Heart right ventricle (tissue), 16 donors: ENCODE measurements at regions not wholly inside any gene's neighbourhood (a gene's known extent, or its start where the extent isn't known, plus 50 kb on each side); places are given as distances from the start of the nearest gene placed in this dataset.

Experiments
- ATAC-seq, 8 donors: fragments of 200-7000 bp; cut with Tn5 transposase; one replicate each; pipeline ENCODE4 v1.9.1; 2020; ENCODE audit warnings: mild to moderate bottlenecking in 8 of 8, moderate library complexity in 8 of 8, moderate number of reproducible peaks in 1 of 8
- DNase-seq, 2 donors: peaks; one replicate each; pipeline ENCODE4 v3.0.0-alpha.2; 2020
- H3K27ac ChIP-seq, 10 donors: fragments of 200-600 bp; sonication (generic) in 2 of 10; one replicate each; pipeline versions ENCODE4 v1.5.0 to v1.8.0; 2020 to 2022; ENCODE audit warnings: mild to moderate bottlenecking in 3 of 10
- H3K27me3 ChIP-seq, 7 donors: fragments of 200-600 bp; one replicate each; pipeline ENCODE4 v1.8.0; 2021 to 2022; ENCODE audit warnings: mild to moderate bottlenecking in 2 of 7
- H3K36me3 ChIP-seq, 9 donors: fragments of 200-600 bp; sonication (generic) in 1 of 9; one replicate each; pipeline versions ENCODE4 v1.5.0 to v1.8.0; 2020 to 2022; ENCODE audit warnings: mild to moderate bottlenecking in 2 of 9
- H3K4me1 ChIP-seq, 9 donors: fragments of 200-600 bp; sonication (generic) in 1 of 9; one replicate each; pipeline versions ENCODE4 v1.5.0 to v1.8.0; 2020 to 2022; ENCODE audit warnings: mild to moderate bottlenecking in 4 of 9
- H3K4me3 ChIP-seq, 10 donors: fragments of 200-600 bp; sonication (generic) in 2 of 10; one replicate each; pipeline versions ENCODE4 v1.5.0 to v1.8.0; 2020 to 2022; ENCODE audit warnings: mild to moderate bottlenecking in 7 of 10, moderate library complexity in 2 of 10
- H3K9me3 ChIP-seq, 11 donors: fragments of 200-600 bp in 10 of 11; sonication (generic) in 2 of 11; one replicate each; pipeline versions ENCODE4 v1.5.0 to v1.8.0; 2013 to 2022; ENCODE audit warnings: mild to moderate bottlenecking in 2 of 11, control low read depth in 1 of 11, moderate library complexity in 1 of 11
- CTCF ChIP-seq, 9 donors: fragments of 200-600 bp; sonication (generic) in 2 of 9; IDR thresholded peaks; one replicate each; pipeline versions ENCODE4 v1.5.0 to v1.8.0; 2021 to 2022; ENCODE audit warnings: antibody characterized with exemption in 9 of 9, mild to moderate bottlenecking in 5 of 9, moderate library complexity in 1 of 9
- WGBS, 2 donors: extraction: QIAGEN DNeasy Blood & Tissue Kit; methylation state at CpG; one replicate each; pipeline ENCODE4 v1.1.7; 2013; ENCODE audit warnings: inconsistent platforms in 1 of 2; 5-methylcytosine and 5-hydroxymethylcytosine counted together
- intact Hi-C, 10 donors: fragments of 100-400 bp; cut with DNase I; formaldehyde crosslinking; loops; one replicate each; pipeline versions ENCODE4 v1.11.1 to v1.14.2; 2022
- donor health status: Arrhythmogenic right ventricular cardiomyopathy.
- donor health status: ischemic (EF 13 %, LVEDD 7.1; RV severe dilation, severe dysfunction).
- donor health status: healthy with polysubstance abuse.
- donor health status: DM: no; HTN: yes; CAD: no.
- donor health status: DM: no; HTN: no; CAD: no.
- donor health status: ischemic (EF 25% LVEDD 6.9; RV normal size, moderate dysfunction).
- donor health status: ischemic (EF 25% LVEDD 5.7; RV mildly dilated, moderate dysfunction).
- donor health status: healthy.
- donor health status: DM: yes; HTN: yes; CAD: no.
- donor health status: Ischemic cardiomyopathy.
- donor health status: ischemic (EF 35%, LVEDD 5.7; RV mildly dilated, moderate dysfunction).
- donor health status: nonischemic (EF 11% LVEDD 7.7; RV severe dilation, severe dysfunction).
- donor health status: DM: yes; HTN: yes; CAD: no.
- donor health status: PGD.
- donor health status: ischemic (EF 29% LVEDD 5.4; RV normal size, mild dysfunction).
- donor health status: nonischemic (EF 23%, LVEDD 6.1; RV moderate dilation, normal function).

DNA sequence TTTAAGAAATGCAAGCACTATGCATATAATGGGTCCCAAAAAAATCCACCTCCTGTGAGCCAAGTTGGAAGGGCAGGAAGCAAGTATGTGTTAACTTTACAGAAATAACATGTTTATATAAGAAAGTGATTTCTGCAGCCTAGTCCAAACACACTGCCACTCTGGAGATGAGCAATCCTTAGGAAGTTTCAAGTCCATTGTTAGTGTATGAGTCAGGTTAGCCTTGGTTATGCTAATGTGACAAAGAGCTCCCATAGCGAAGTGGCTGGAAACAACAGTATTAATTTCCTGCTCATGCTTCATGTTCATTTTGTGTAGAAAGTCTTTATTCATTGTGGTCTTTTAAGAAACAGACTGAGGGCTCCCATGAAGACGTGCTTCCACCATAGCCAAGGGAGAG is 121.4 kb downstream of the TBXT start:
- no peak overlapping the region for H3K4me3 ChIP-seq
- H3K36me3 ChIP-seq = no peaks in the 10 kb centered on the region
- no peak for TF ChIP-seq CTCF (IDR thresholded peaks at IDR 0.05)
- no peak overlapping the region for H3K27ac ChIP-seq
- H3K4me1 ChIP-seq = no peaks in the 10 kb centered on the region
- 67 to 86% methylated on average over 2 of the region's 2 CpGs for whole genome bisulfite sequencing, 2 donors
- intact Hi-C loops = no loop called here
- ATAC-seq (no peak), DNase-seq (no peak)
- peaks cover 0 to 10% (median 0%) of the 10 kb centered on the region in 11 donors for H3K9me3 ChIP-seq
- H3K27me3 ChIP-seq = peaks cover 0 to 12% (median 0%) of the 10 kb centered on the region in 7 donors

- H3K36me3 ChIP-seq = no peaks in the 10 kb centered on the region
- H3K4me1 ChIP-seq = no peaks in the 10 kb centered on the region
- H3K9me3 ChIP-seq = peaks cover 0 to 6% (median 0%) of the 10 kb centered on the region in 11 donors
- H3K27me3 ChIP-seq = peaks cover 0 to 12% (median 0%) of the 10 kb centered on the region in 7 donors
- intact Hi-C loops = no loop called here
- TF ChIP-seq CTCF (IDR thresholded peaks at IDR 0.05) = no peak
- 63 to 72% methylated on average over 1 of the region's 1 CpG for WGBS, 2 donors
- ATAC-seq (no peak), DNase-seq (no peak)
- no peak overlapping the region for H3K27ac ChIP-seq
- H3K4me3 ChIP-seq = no peak overlapping the region
Measured at GRCh38 chr6:166045860-166046200, 121.8 kb downstream of the TBXT start.

DNA sequence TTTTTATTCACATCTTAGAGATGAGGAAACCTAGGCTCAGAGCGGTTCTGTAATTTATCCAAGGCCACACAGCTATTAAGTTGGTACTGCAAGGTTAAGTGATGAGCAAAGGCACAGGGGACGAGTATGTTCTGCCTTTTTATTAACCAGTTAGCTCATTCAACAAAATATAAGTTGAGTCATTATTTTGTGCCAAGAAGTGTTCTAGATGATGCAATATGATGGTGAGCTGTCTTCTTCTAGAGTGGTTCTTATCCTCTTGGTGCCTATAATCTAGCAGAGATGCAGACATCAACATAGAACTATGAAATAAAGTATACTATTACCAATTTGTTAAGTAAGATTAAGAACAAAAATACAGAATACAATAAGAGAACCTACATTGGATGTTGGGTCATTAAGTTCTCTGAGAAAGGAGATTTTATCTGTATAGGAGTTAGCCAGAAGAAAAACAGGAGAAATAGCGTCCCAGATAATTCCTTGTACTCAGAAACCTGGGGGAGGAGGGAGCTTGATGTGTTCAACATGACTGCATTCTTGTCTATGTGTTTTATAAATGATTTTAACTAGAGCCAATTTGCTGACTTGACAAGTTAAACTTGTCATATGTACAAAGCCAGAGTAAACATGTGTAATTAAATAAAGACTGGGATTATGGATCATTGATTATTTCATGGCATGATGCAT is 122.3 kb downstream of the TBXT start:
- 71 to 78% methylated on average over 3 of the region's 3 CpGs for WGBS, 2 donors
- Histone ChIP-seq H3K4me1 (no peaks in the 10 kb centered on the region), H3K9me3 (peaks cover 0 to under 1% (median 0%) of the 10 kb centered on the region in 11 donors), H3K27ac (no peak overlapping the region), H3K27me3 (peaks cover 0 to 12% (median 0%) of the 10 kb centered on the region in 7 donors), H3K4me3 (no peak overlapping the region), H3K36me3 (no peaks in the 10 kb centered on the region)
- ATAC-seq = no peak
- intact Hi-C loops = no loop called here
- no peak for DNase-seq
- no peak for TF ChIP-seq CTCF (IDR thresholded peaks at IDR 0.05)

- Histone ChIP-seq H3K27ac (no peak overlapping the region), H3K27me3 (peaks cover 0 to 12% (median 0%) of the 10 kb centered on the region in 7 donors), H3K4me1 (no peaks in the 10 kb centered on the region), H3K9me3 (peaks cover 0 to 22% (median 2%) of the 10 kb centered on the region in 11 donors), H3K4me3 (no peak overlapping the region), H3K36me3 (no peaks in the 10 kb centered on the region)
- TF ChIP-seq CTCF (IDR thresholded peaks at IDR 0.05) = no peak
- DNase-seq (no peak), ATAC-seq (no peak)
- intact Hi-C loops = no loop called here
- 80 to 82% methylated on average over 4 of the region's 4 CpGs for WGBS, 2 donors
Measured at GRCh38 chr6:166041277-166041676, 126.4 kb downstream of the TBXT start.
